Activated CD8-positive, alpha-beta memory T cell treated with anti-CD3 and anti-CD28 coated beads for 24 hours (primary cell): ENCODE measurements at regions not wholly inside any gene's neighbourhood (a gene's known extent, or its start where the extent isn't known, plus 50 kb on each side); places are given as distances from the start of the nearest gene placed in this dataset.
"Not testable (repeated sequence)": the region's sequence is repeated elsewhere in the genome, so short reads cannot be mapped to it uniquely, and the experiment has no call there.

Experiments
- DNase-seq: peaks from one replicate; pipeline ENCODE4 v3.0.0-alpha.2; 2020

DNA sequence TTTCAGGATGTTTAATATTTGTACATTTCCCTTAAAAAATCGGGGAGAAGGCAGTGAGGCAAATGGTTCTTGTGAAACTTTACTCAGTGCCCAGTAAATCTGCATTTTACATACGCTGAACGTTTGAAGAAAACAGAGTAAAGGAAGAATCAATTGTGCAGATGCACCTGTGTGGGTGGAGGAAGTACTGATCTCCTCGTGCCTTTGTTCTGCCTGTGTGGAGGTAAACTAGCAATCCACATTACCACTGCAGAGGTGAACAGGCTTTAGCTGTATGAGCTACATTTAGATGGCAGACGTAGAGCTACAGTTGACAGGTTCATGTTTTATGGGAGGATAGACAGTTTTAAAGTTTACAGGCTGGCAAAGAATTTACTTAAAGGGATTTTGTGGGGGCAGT, 62.7 kb upstream of the VIPR2 start:
- DNase-seq: no peak

DNA sequence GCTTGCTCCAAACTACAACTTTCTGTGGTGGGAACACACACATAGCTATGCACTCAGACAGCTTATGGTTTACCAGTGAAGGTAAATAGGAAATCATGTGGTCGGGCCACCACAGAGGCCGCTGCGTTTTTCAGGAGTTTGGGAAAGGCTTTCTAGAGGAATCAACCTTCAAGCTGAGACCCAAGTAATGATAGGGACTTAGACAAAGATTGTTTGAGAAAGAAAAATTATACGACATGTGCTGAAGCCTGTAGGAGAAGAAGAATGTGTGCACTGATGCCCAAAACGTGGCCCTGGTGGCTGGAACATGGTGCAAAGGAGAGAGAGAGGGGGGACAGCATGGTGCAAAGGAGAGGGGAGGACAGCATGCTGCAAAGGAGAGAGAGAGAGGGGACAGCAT, 61.2 kb upstream of the VIPR2 start:
- no peak for DNase-seq

DNA sequence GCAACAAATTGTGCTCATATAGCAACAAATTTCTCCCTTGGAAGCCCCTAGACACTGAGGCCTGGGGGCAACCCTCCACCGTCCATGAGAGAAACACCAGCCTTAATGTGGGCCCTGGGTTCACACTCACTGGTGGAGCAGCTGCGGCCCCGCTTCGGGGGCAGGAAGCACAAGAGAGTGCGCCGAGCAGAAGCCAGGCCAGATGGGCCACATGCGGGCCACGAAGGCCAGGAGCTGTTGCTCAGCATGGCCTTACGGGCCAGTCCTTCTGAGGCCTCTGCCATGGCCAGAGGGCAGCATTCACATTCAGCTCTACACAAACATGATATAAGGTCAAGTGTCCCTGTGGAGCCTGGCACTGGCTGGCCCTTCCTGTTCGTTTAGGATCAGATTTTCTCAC, 60.0 kb upstream of the VIPR2 start:
- DNase-seq: no peak

DNA sequence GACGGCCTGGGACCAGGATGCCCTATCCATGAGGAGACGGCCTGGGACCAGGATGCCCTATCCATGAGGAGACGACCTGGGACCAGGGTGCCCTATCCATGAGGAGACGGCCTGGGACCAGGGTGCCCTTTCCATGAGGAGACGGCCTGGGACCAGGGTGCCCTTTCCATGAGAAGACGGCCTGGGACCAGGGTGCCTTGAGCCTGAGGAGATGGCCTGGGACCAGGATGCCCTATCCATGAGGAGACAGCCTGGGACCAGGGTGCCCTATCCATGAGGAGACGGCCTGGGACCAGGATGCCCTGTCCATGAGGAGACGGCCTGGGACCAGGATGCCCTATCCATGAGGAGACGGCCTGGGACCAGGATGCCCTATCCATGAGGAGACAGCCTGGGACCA, 58.6 kb upstream of the VIPR2 start:
- not testable (repeated sequence) for DNase-seq

DNA sequence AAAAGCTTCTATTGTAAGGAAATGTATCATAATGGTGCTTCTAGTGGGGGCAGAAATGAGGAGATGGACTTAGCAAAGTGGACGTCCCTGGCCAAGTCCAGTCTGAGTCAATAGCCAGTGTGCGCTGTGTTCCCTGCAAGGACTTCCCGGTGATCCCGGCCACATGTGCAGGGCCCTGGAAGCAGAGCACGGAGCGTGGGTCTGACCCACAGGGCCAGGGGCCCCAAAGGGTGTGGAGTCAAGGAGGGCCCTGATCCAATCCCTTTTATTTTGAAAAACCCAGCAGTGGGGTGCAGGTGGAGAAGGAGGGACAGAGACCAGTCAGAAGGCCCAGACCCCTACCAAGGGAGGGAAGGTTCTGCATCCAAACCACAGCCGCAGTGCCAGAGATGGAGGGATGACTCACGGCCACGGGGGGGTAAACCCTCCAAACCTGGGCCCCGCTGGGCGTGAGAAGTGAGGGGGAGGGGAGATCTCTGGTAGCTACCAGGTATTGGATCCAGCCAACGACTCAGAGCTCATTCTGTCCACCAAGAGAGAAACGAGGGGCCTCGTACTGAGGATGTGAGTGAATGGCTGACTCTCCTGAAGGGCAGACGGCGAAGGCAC, 57.2 kb upstream of the VIPR2 start:
- DNase-seq: no peak

DNA sequence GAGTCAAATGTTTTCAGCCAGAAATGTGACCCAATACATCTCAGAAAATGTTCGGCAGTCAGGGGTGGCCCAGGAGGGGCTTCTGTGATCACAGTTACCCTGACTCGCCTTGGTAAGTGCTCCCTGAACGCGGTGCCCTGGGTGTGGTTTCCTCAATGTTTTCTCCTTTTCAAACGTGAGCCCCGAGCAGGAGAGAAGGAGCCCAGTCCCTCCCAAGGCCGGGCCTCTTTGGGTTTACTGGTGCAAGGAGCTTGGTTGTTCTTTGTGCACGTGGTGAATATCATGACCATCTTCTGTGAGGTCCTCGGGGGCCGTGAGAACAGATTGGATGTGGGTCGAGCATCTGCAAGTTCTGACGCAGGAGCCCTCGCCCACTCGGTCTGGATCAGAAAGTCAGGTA, 55.8 kb upstream of the VIPR2 start:
- DNase-seq: no peak

DNA sequence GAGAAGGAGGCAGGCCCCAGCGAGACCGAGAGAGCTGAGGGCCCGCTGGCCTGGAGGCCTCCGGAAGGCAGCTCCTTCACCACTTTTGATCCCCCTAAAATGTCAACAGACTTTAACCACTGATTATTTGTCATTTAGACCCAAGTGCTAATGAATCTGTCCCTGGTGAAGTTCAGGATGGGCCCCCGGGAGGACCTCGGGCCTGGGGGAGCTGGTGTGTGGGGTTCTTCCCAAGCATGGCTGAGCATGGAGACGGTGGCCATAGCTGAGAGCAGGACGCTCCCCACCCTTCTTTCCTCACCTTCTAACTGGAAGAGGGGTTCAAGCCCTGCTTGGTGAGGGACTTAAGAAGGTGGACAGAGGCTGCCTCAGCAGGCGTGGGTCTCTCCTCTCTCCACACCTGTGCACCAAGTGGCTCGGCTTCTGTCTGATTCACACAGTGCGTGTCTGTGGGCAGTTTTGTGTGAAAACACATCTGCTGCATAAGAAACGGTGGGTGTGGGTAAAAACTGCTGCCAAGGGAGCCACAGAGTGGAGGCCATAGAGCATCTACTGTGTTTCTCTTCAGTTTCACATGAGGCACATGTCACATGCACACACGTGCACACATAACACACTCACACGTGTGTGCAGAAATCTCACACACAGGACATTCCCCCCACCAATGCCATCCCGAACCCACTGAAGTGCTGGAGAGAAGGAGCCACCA, 53.5 kb upstream of the VIPR2 start:
- DNase-seq: no peak

DNA sequence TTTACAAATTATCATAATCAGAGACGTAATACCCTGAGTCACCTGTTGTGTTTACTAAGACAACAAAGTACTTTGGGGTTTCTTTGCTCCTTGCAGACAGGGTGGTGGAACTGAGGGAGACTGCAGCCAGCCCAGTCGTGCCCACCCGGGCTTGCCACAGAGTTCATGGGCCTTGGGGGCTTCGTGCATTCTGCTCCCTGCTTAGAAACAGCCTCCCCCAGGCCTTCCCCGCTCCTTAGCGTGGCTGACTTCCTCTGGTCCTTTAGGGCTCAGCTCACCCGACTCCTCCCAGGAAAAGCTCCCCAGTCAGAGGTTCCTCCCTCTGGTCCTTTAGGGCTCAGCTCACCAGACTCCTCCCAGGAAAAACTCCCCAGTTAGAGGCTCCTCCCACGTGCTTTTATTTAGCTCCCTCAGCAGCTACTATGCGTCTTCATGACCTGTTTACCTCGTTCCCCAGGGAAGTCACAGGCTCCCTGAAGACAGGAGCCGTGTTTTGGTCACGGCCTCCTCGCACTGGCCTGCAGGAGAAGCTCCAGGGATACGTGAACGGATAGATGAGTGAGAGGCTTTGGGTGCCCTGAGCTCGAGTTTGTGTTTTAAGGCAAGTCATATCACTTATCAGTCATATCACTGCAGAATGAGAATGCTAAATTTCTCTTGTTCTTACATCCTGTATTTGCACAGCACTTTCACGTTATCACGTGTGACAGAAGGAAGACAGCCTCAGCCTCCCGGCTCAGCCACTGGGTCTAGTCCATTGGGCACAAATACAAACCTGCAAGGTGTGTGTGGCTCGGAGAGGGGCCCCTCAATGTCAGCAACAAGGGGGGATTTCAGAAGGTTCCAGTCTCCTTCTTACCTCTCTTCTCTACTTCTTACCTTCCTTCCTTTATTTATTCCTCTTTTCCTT, 52.7 kb upstream of the VIPR2 start:
- peak; percentile 77 for DNase-seq

DNA sequence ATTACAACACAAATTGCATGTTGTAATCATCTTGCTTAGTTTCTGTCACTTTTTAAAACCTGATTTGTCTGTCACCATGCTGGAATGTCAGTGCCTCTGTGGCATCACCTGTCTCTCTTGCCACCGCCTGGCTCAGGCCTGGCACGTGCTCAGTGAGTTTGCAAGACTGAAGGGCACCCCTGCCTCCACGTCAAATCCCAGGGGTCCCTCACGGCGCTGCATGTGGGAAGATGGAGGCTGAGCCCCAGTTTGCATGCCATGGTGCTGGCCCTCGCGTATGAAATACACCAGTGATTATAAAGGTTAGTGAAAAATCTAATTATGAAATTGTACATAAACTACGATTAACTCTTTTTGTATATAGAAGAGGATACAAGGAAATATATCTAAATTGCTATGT, 51.9 kb upstream of the VIPR2 start:
- DNase-seq: no peak

DNA sequence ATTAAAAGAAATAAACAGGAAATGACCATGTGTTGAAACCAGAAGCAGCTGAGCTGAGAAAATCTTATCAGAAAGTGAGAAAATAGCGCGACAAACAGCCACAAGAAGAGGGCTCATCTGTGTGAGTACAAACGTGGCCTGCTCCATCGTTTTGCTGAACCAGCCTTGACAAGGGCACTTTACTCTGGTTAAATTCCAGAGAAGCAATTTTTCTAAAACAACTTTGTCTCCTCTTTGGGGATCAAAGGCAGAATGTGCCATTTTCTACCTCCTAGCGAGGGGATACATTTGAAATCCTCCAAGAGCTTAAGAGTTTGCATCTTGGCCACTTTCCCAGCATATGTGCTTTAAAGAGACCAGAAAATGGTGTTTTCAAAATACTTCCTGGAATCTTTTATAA, 51.3 kb upstream of the VIPR2 start:
- no peak for DNase-seq
